HL-60 (cell line): ENCODE measurements at regions not wholly inside any gene's neighbourhood (a gene's known extent, or its start where the extent isn't known, plus 50 kb on each side); places are given as distances from the start of the nearest gene placed in this dataset.

Source experiments
- CTCF ChIP-seq: IDR thresholded peaks from one replicate; pipeline ENCODE4 v1.5.1; 2011; ENCODE audit warnings: low read length, control low read depth, inconsistent platforms; ENCODE audit not compliant: insufficient read depth
- GABPA ChIP-seq: IDR thresholded peaks from 2 replicates; pipeline ENCODE4 v1.6.1; 2012; ENCODE audit warnings: low read depth
- POLR2AphosphoS5 ChIP-seq: IDR thresholded peaks from 2 replicates; pipeline ENCODE4 v1.6.1; 2012; ENCODE audit warnings: low read depth
- REST ChIP-seq: IDR thresholded peaks from 2 replicates; pipeline ENCODE4 v1.6.1; 2012; ENCODE audit warnings: low read depth; ENCODE audit not compliant: insufficient replicate concordance
- SPI1 ChIP-seq: IDR thresholded peaks from 2 replicates; pipeline ENCODE4 v1.6.1; 2012; ENCODE audit warnings: low read depth, mild to moderate bottlenecking, borderline replicate concordance

- TF ChIP-seq CTCF (no peak), POLR2AphosphoS5 (no peak), REST (no peak), GABPA (no peak), SPI1 (no peak)
Measured at GRCh38 chr6:166782520-166782919, 155.5 kb upstream of the RPS6KA2 start.
